HepG2 (cell line): ENCODE measurements at regions not wholly inside any gene's neighbourhood (a gene's known extent, or its start where the extent isn't known, plus 50 kb on each side); places are given as distances from the start of the nearest gene placed in this dataset.
A peak's percentile ranks its signal among the peaks of the same experiment; 100 is the strongest.

Source experiments
- ATAC-seq: fragments of 200-7000 bp; cut with Tn5 transposase; 3 replicates; pipeline ENCODE4 v1.9.1; 2020; ENCODE audit warnings: mild to moderate bottlenecking, moderate library complexity
- BruUV-seq: library from RNA; stranded (reverse); fragments of 400-500 nt; replicated peaks from 2 replicates; lab custom pipeline; 2021; lab: Mats Ljungman, UMichigan
- CTCF ChIA-PET: fragments of 300-600 bp; formaldehyde crosslinking; extraction: SDS; loops from one replicate; lab custom pipeline; 2021; ENCODE audit warnings: low total read pairs, inconsistent platforms, low intra/inter-chr PET ratio; lab: Yijun Ruan, JAX
- POLR2A ChIA-PET: fragments of 350-600 bp; sonication (Branson Sonifier 250); formaldehyde crosslinking; loops from one replicate; lab custom pipeline; 2020; ENCODE audit warnings: antibody characterized with exemption, inconsistent platforms; lab: Yijun Ruan, JAX
- DNase-seq: peaks from one replicate; pipeline ENCODE4 v3.0.0-alpha.2; 2015; ENCODE audit warnings: low spot score
- FAIRE-seq: peaks from 3 replicates; lab custom pipeline; 2011; peaks lifted over from hg19 to GRCh38; lab: Jason Lieb, UNC
- H2AFZ ChIP-seq: one replicate; pipeline ENCODE4 v1.6.1; 2011; ENCODE audit warnings: low read length, inconsistent platforms
- H3K27ac ChIP-seq: fragments of 300-600 bp; 3 replicates; pipeline ENCODE4 v1.8.0; 2011; ENCODE audit warnings: mixed run types, mild to moderate bottlenecking, mixed read lengths, low read length, inconsistent platforms; ENCODE audit not compliant: insufficient read depth; ENCODE audit errors: extremely low read length
- H3K27me3 ChIP-seq, 2 experiments: fragments of 200-600 bp in 1 of 2; 2 replicates in 1 of 2; 3 replicates in 1 of 2; pipeline versions ENCODE4 v1.6.0 to v1.8.0; 2011; ENCODE audit warnings: low read length in 2 of 2, mild to moderate bottlenecking in 2 of 2, moderate library complexity in 2 of 2, inconsistent platforms in 1 of 2; ENCODE audit not compliant: insufficient read depth in 2 of 2, control insufficient read depth in 1 of 2
- H3K36me3 ChIP-seq, 2 experiments: fragments of 200-600 bp in 1 of 2; replicated peaks in 1 of 2; 2 replicates in 1 of 2; 3 replicates in 1 of 2; pipeline versions ENCODE4 v1.5.1 to v1.8.0; 2011; ENCODE audit warnings: low read length in 2 of 2, inconsistent platforms in 1 of 2; ENCODE audit not compliant: insufficient read depth in 2 of 2, control insufficient read depth in 1 of 2
- H3K4me1 ChIP-seq: 2 replicates; pipeline ENCODE4 v1.5.1; 2012; ENCODE audit warnings: low read length, inconsistent platforms; ENCODE audit not compliant: insufficient read depth
- H3K4me2 ChIP-seq: 2 replicates; pipeline ENCODE4 v1.6.0; 2011; ENCODE audit warnings: low read depth, low read length, inconsistent platforms
- H3K4me3 ChIP-seq, 3 experiments: fragments of 200-600 bp in 1 of 3; sonication (generic), shearing (Covaris generic) in 1 of 3; replicated peaks in 1 of 3; 2 replicates each; pipeline ENCODE4 v1.5.1; 2011 to 2016; ENCODE audit warnings: low read length in 3 of 3, inconsistent platforms in 2 of 3, low read depth in 2 of 3, mild to moderate bottlenecking in 2 of 3, control low read depth in 1 of 3, mixed read lengths in 1 of 3; ENCODE audit not compliant: insufficient read depth in 1 of 3
- H3K79me2 ChIP-seq: one replicate; pipeline ENCODE4 v1.6.1; 2011; ENCODE audit warnings: low read length, inconsistent platforms; ENCODE audit not compliant: insufficient read depth
- H3K9ac ChIP-seq: 2 replicates; pipeline ENCODE4 v1.6.0; 2011; ENCODE audit warnings: mild to moderate bottlenecking, low read depth, low read length, inconsistent platforms; ENCODE audit not compliant: insufficient read depth
- H3K9me3 ChIP-seq: 2 replicates; pipeline ENCODE4 v1.5.1; 2012; ENCODE audit warnings: mild to moderate bottlenecking, low read length
- H4K20me1 ChIP-seq: 2 replicates; pipeline ENCODE4 v1.6.0; 2011; ENCODE audit warnings: inconsistent platforms, mild to moderate bottlenecking, low read length, moderate library complexity; ENCODE audit not compliant: insufficient read depth
- BATF2 ChIP-seq: sonication (generic); formaldehyde crosslinking; IDR thresholded peaks from 2 replicates; pipeline ENCODE4 v1.8.0; 2022; ENCODE audit warnings: mild to moderate bottlenecking, missing genetic modification reagents, moderate library complexity
- DR1 ChIP-seq: sonication (generic); formaldehyde crosslinking; IDR thresholded peaks from 2 replicates; pipeline ENCODE4 v1.8.0; 2021; ENCODE audit warnings: mild to moderate bottlenecking, missing genetic modification reagents, inconsistent platforms
- ETS1 ChIP-seq: sonication (generic); formaldehyde crosslinking; IDR thresholded peaks from 2 replicates; pipeline ENCODE4 v1.4.0; 2020; ENCODE audit warnings: missing genetic modification reagents
- GTF3A ChIP-seq: sonication (generic); formaldehyde crosslinking; conservative IDR thresholded peaks from 2 replicates; pipeline ENCODE4 v1.4.0; 2020; ENCODE audit warnings: mild to moderate bottlenecking, missing genetic modification reagents
- NFE2L2 ChIP-seq: fragments of 150-350 bp; IDR thresholded peaks from 2 replicates; pipeline ENCODE4 v1.6.1; 2014; ENCODE audit warnings: low read length
- RNF2 ChIP-seq: fragments of 450-650 bp; conservative IDR thresholded peaks from 2 replicates; pipeline ENCODE4 v1.6.1; 2016; ENCODE audit warnings: low read depth
- SMC3 ChIP-seq: IDR thresholded peaks from 2 replicates; pipeline ENCODE4 v1.6.1; 2011; ENCODE audit warnings: low read length, improper control_type of control experiment
- ZFY ChIP-seq: sonication (generic); formaldehyde crosslinking; IDR thresholded peaks from 2 replicates; pipeline ENCODE4 v1.4.0; 2020; ENCODE audit warnings: missing genetic modification reagents
- ZNF350 ChIP-seq: sonication (generic); formaldehyde crosslinking; IDR thresholded peaks from 2 replicates; pipeline ENCODE4 v1.4.0; 2020; ENCODE audit warnings: mild to moderate bottlenecking, low read depth, missing genetic modification reagents, borderline replicate concordance
- ZNF383 ChIP-seq: sonication (generic); formaldehyde crosslinking; IDR thresholded peaks from 2 replicates; pipeline ENCODE4 v1.4.0; 2020; ENCODE audit warnings: missing genetic modification reagents, mild to moderate bottlenecking, borderline replicate concordance
- ZNF768 ChIP-seq: sonication (generic); formaldehyde crosslinking; IDR thresholded peaks from 2 replicates; pipeline ENCODE4 v1.4.0; 2020; ENCODE audit warnings: missing genetic modification reagents
- WGBS: methylation state at CpG from one replicate; pipeline ENCODE4 v1.1.6; 2017; ENCODE audit warnings: low lambda C conversion rate; 5-methylcytosine and 5-hydroxymethylcytosine counted together
- in situ Hi-C: cut with HindIII; loops from 2 replicates; pipeline ENCODE4 v1.10.0; 2017; ENCODE audit warnings: low pct_unique_long_range_greater_than_20kb; ENCODE audit not compliant: extremely low pct_ligation_motif_present
- intact Hi-C: fragments of 100-400 bp; cut with micrococcal nuclease; formaldehyde crosslinking; loops from one replicate; pipeline ENCODE4 v1.10.0; 2022; ENCODE audit not compliant: unreplicated experiment
- TF ChIP-seq, protein P1 (sequence below): sonication (generic); formaldehyde crosslinking; IDR thresholded peaks from 2 replicates; pipeline ENCODE4 v1.8.0; 2022; ENCODE audit warnings: missing genetic modification reagents, mild to moderate bottlenecking, inconsistent platforms, borderline replicate concordance
- TF ChIP-seq, protein P2 (sequence below): sonication (generic); formaldehyde crosslinking; IDR thresholded peaks from 2 replicates; pipeline ENCODE4 v1.5.0; 2020; ENCODE audit warnings: mild to moderate bottlenecking, missing genetic modification reagents, borderline replicate concordance

DNA sequence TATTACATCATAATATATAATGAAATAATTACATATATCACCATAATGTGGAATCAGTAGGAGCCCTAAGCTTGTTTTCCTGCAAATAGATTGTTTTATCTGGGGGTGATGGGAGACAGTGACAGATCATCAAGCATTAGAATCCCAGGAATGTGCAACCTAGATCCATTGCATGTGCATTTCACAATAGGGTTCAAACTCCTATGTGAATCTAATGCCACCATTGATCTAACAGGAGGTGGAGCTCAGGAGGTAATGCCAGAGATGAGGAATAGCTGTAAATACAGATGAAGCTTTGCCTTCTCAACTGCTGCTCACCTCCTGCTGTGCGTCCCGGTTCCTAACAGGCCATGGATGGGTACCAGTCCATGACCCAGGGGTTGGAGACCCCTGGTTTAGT, 63.8 kb upstream of the CHORDC1 start (continued):
- TF ChIP-seq, protein P1, sequence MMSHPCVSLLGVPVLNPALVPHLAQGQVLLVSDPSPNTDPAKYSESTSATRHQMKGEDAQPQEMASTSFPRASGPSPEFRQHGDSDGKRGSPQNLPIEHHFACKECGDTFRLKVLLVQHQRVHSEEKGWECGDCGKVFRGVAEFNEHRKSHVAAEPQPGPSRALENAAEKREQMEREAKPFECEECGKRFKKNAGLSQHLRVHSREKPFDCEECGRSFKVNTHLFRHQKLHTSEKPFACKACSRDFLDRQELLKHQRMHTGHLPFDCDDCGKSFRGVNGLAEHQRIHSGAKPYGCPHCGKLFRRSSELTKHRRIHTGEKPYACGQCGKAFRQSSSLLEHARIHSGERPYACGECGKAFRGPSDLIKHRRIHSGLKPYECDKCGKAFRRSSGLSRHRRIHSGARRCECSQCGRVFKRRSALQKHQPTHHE: no peak
- TF ChIP-seq RNF2 (no peak), NFE2L2 (no peak), SMC3 (peak; percentile 15; the same call in 1 of the 2 replicates), ZNF768 (CRISPR knock-in tag) (no peak)

DNA sequence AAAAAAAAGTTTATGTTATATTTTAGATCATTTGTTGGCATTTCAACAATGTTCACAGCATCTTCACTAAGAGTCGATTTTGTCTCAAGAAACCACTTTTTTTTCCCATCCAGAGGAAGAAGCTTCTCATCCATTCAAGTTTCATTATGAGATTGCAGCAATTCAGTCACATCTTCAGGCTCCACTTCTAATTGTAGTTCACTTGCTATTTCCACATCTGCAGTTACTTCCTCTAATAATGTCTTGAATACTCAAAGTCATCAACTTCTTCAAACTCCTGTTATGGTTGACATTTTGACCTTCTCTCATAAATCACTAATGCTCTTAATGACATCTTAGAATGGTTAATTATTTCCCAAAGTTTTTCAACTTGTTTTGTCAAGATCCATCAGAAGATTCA, 61.3 kb upstream of the CHORDC1 start:
- FAIRE-seq (no peak), DNase-seq (no peak)
- no peak overlapping the region for H3K9ac ChIP-seq
- 0 out of 2 replicates have a peak, but pooled peaks cover 9% of the 10 kb centered on the region for H3K4me1 ChIP-seq
- no peak overlapping the region for H3K27ac ChIP-seq
- H3K4me2 ChIP-seq: no peak overlapping the region
- H3K27me3 ChIP-seq: no peaks in the 10 kb centered on the region
- in situ Hi-C loops (no loop called here), intact Hi-C loops (no loop called here)
- BruUV-seq: no TSS peak
- no peaks in the 10 kb centered on the region for H4K20me1 ChIP-seq
- TF ChIP-seq BATF2 (CRISPR knock-in tag) (no peak), ZNF350 (CRISPR knock-in tag) (no peak), GTF3A (CRISPR knock-in tag) (no peak), ETS1 (CRISPR knock-in tag) (no peak), ZNF383 (CRISPR knock-in tag) (no peak), DR1 (no peak), ZFY (CRISPR knock-in tag) (no peak)
- TF ChIP-seq, protein P2, sequence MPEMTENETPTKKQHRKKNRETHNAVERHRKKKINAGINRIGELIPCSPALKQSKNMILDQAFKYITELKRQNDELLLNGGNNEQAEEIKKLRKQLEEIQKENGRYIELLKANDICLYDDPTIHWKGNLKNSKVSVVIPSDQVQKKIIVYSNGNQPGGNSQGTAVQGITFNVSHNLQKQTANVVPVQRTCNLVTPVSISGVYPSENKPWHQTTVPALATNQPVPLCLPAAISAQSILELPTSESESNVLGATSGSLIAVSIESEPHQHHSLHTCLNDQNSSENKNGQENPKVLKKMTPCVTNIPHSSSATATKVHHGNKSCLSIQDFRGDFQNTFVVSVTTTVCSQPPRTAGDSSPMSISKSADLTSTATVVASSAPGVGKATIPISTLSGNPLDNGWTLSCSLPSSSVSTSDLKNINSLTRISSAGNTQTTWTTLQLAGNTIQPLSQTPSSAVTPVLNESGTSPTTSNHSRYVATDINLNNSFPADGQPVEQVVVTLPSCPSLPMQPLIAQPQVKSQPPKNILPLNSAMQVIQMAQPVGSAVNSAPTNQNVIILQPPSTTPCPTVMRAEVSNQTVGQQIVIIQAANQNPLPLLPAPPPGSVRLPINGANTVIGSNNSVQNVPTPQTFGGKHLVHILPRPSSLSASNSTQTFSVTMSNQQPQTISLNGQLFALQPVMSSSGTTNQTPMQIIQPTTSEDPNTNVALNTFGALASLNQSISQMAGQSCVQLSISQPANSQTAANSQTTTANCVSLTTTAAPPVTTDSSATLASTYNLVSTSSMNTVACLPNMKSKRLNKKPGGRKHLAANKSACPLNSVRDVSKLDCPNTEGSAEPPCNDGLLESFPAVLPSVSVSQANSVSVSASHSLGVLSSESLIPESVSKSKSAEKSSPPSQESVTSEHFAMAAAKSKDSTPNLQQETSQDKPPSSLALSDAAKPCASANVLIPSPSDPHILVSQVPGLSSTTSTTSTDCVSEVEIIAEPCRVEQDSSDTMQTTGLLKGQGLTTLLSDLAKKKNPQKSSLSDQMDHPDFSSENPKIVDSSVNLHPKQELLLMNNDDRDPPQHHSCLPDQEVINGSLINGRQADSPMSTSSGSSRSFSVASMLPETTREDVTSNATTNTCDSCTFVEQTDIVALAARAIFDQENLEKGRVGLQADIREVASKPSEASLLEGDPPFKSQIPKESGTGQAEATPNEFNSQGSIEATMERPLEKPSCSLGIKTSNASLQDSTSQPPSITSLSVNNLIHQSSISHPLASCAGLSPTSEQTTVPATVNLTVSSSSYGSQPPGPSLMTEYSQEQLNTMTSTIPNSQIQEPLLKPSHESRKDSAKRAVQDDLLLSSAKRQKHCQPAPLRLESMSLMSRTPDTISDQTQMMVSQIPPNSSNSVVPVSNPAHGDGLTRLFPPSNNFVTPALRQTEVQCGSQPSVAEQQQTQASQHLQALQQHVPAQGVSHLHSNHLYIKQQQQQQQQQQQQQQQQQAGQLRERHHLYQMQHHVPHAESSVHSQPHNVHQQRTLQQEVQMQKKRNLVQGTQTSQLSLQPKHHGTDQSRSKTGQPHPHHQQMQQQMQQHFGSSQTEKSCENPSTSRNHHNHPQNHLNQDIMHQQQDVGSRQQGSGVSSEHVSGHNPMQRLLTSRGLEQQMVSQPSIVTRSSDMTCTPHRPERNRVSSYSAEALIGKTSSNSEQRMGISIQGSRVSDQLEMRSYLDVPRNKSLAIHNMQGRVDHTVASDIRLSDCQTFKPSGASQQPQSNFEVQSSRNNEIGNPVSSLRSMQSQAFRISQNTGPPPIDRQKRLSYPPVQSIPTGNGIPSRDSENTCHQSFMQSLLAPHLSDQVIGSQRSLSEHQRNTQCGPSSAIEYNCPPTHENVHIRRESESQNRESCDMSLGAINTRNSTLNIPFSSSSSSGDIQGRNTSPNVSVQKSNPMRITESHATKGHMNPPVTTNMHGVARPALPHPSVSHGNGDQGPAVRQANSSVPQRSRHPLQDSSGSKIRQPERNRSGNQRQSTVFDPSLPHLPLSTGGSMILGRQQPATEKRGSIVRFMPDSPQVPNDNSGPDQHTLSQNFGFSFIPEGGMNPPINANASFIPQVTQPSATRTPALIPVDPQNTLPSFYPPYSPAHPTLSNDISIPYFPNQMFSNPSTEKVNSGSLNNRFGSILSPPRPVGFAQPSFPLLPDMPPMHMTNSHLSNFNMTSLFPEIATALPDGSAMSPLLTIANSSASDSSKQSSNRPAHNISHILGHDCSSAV (CRISPR knock-in tag): no peak
- TF ChIP-seq, all 625 proteins: peak for 0
- ChIA-PET CTCF (no interaction called here), POLR2A (no interaction called here)
- Histone ChIP-seq H3K9me3 (no peaks in the 10 kb centered on the region), H2AFZ (no peak overlapping the region), H3K4me3 (no peak overlapping the region), H3K79me2 (no peaks in the 10 kb centered on the region), H3K36me3 (no peaks in the 10 kb centered on the region)
- no peak for ATAC-seq
- 17% methylated on average over 1 of the region's 1 CpG for WGBS
